Left ventricle myocardium inferior (tissue), 1 donor: ENCODE measurements at regions not wholly inside any gene's neighbourhood (a gene's known extent, or its start where the extent isn't known, plus 50 kb on each side); places are given as distances from the start of the nearest gene placed in this dataset.

Source experiments
- DNase-seq: peaks from one replicate; pipeline ENCODE4 v3.0.0-alpha.2; 2020
- H3K27ac ChIP-seq: fragments of 200-600 bp; replicated peaks from 2 replicates; pipeline ENCODE4 v1.8.0; 2021
- H3K27me3 ChIP-seq: fragments of 200-600 bp; 2 replicates; pipeline ENCODE4 v1.8.0; 2021; ENCODE audit warnings: low read depth
- H3K36me3 ChIP-seq: fragments of 200-600 bp; 2 replicates; pipeline ENCODE4 v1.8.0; 2021
- H3K4me1 ChIP-seq: fragments of 200-600 bp; 2 replicates; pipeline ENCODE4 v1.8.0; 2021
- H3K4me3 ChIP-seq: fragments of 200-600 bp; 2 replicates; pipeline ENCODE4 v1.8.0; 2021; ENCODE audit warnings: mild to moderate bottlenecking, moderate library complexity
- H3K9me3 ChIP-seq: fragments of 200-600 bp; replicated peaks from 2 replicates; pipeline ENCODE4 v1.8.0; 2021
- CTCF ChIP-seq: fragments of 200-600 bp; IDR thresholded peaks from 2 replicates; pipeline ENCODE4 v1.8.0; 2021; ENCODE audit warnings: antibody characterized with exemption, mild to moderate bottlenecking, borderline replicate concordance
- intact Hi-C: fragments of 100-400 bp; cut with micrococcal nuclease; formaldehyde crosslinking; loops from one replicate; pipeline ENCODE4 v1.11.0; 2022
- donor health status: DM: no; HTN: yes; CAD: no; lungs with severe emphysema.

DNA sequence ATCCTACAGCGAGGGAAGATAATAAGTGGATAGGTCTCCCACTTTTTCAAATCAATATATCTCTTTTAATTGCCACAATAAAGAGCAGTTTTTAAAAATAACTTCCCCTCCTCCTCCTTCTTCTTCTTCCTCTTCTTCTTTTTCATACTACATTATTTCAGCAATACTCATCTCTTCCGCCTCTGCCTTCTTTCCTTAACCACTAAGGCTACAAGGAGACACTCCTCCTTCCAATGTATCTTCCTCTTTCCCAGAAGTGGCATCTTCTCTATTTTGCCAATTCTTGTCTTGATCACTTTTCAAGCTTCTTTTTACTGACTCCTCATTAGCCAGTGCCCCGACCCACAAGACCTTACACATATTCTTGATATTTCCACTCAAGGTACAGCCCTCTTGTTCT is 546.6 kb upstream of the CHAC2 start:
- Histone ChIP-seq H3K27ac (no peak overlapping the region), H3K4me1 (no peaks in the 10 kb centered on the region), H3K4me3 (no peak overlapping the region), H3K9me3 (no peaks in the 10 kb centered on the region), H3K36me3 (no peaks in the 10 kb centered on the region), H3K27me3 (no peaks in the 10 kb centered on the region)
- intact Hi-C loops, result no loop called here
- no peak for TF ChIP-seq CTCF
- DNase-seq, result no peak

- Histone ChIP-seq H3K27me3 (no peaks in the 10 kb centered on the region), H3K9me3 (peaks cover 21% of the 10 kb centered on the region), H3K4me1 (no peaks in the 10 kb centered on the region), H3K27ac (no peak overlapping the region), H3K4me3 (no peak overlapping the region), H3K36me3 (no peaks in the 10 kb centered on the region)
- intact Hi-C loops, result no loop called here
- no peak for DNase-seq
- TF ChIP-seq CTCF, result no peak
These were observed 550.4 kb upstream of the CHAC2 start for GRCh38 chr2:53217250-53217649.

- Histone ChIP-seq H3K4me3 (no peak overlapping the region), H3K27ac (no peak overlapping the region), H3K4me1 (peaks cover 2% of the 10 kb centered on the region), H3K36me3 (no peaks in the 10 kb centered on the region), H3K27me3 (no peaks in the 10 kb centered on the region), H3K9me3 (peaks cover 21% of the 10 kb centered on the region)
- DNase-seq, result no peak
- intact Hi-C loops, result no loop called here
- no peak for TF ChIP-seq CTCF
These were observed 550.8 kb upstream of the CHAC2 start for GRCh38 chr2:53216805-53217204.

DNA sequence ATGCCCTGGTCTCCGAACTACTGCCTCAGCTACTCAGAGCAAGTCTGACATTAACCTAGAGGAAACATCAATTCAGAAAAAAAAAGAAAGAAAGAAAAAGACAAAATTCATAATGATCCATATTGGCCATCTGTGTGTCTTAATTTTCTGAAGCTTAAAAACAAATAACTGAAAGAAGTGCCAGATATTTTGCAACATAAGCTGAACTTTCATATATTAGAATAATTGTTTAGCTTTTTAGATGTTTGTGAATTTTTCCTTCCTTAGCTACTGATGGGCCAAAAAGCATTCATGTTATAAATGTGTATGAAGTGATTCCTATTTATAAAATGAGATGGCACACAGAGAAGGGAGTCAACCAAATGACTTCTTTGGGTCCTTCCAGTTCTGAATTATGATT is 555.0 kb upstream of the CHAC2 start:
- Histone ChIP-seq H3K27me3 (no peaks in the 10 kb centered on the region), H3K27ac (no peak overlapping the region), H3K9me3 (peaks cover 21% of the 10 kb centered on the region), H3K4me1 (peaks cover 34% of the 10 kb centered on the region), H3K36me3 (no peaks in the 10 kb centered on the region), H3K4me3 (no peak overlapping the region)
- intact Hi-C loops, result no loop called here
- TF ChIP-seq CTCF, result no peak
- DNase-seq, result no peak

DNA sequence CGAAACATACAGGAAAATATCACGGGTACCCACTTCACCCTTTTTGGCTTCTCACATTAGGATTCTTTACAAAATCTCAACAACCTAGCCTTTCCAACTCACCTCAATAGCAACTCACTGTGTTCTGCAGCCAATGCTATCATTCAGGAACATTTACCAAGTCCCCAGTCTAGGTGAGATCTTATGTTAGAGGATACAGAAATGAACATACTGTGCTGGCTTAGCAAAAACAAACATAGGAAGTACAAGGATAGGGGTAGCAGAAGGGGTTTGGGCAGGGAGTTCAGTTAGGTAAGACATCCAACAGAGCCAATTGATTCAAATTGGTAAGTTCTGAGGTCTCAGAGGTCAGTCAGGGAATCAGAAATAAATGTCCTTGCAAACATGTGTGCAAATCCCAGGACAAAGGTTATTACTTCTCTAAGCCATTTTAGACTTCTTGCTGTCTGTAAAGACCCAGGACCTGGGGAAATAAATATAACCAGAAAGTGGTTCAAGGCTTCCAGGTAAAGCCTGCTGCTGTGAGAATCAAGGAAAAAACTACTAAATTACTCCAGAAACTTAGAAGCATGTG is 556.3 kb upstream of the CHAC2 start:
- Histone ChIP-seq H3K4me3 (no peak overlapping the region), H3K9me3 (peaks cover 21% of the 10 kb centered on the region), H3K4me1 (peaks cover 34% of the 10 kb centered on the region), H3K27ac (no peak overlapping the region), H3K36me3 (no peaks in the 10 kb centered on the region), H3K27me3 (no peaks in the 10 kb centered on the region)
- intact Hi-C loops, result no loop called here
- no peak for DNase-seq
- no peak for TF ChIP-seq CTCF

DNA sequence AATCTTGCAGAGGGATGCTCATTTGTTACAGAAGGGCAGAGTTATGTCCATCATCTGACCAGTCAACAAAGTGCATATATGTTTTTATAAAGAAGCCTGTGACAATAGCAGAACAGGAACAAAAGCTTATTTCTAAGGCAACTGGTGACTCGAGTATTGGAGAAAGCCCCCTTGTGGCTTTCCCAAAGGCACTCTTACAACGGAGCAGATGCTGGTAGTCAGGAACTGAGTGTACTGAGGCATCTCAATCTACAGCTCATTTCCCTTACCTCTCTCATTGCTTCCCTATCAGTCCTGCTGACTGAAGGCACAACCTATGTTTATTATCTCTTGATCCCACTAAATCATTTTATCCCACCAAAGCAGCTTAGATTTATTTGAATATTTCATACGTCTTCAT is 557.1 kb upstream of the CHAC2 start:
- Histone ChIP-seq H3K36me3 (no peaks in the 10 kb centered on the region), H3K4me3 (no peak overlapping the region), H3K27ac (no peak overlapping the region), H3K9me3 (peaks cover 21% of the 10 kb centered on the region), H3K4me1 (peaks cover 34% of the 10 kb centered on the region), H3K27me3 (no peaks in the 10 kb centered on the region)
- intact Hi-C loops, result no loop called here
- peak; percentile 24 for TF ChIP-seq CTCF
- no peak for DNase-seq
